ENCODE measurements at regions not wholly inside any gene's neighbourhood (a gene's known extent, or its start where the extent isn't known, plus 50 kb on each side); places are given as distances from the start of the nearest gene placed in this dataset.
"Not testable (repeated sequence)": the region's sequence is repeated elsewhere in the genome, so short reads cannot be mapped to it uniquely, and the experiment has no call there.

DNA sequence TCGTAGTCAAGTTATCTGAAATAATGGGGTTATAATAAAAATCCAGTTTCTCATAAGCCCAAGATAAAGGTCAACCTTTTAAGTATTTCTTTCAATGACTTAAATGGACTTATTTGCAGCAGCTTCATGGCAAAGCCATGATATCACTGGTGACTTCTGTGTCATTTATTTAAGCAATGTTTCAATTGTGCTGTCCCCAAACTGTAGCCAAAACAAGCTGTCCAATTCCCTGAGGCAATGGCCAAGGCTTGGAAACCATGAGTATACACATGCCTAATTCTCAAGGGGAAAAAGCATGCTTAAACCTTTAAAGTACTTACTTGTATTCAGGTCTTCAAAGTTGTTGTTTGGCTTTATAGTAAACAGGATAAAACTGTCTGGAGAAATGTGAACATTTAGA is 376.4 kb upstream of the TNC start:
- DNase-seq = no peak

DNA sequence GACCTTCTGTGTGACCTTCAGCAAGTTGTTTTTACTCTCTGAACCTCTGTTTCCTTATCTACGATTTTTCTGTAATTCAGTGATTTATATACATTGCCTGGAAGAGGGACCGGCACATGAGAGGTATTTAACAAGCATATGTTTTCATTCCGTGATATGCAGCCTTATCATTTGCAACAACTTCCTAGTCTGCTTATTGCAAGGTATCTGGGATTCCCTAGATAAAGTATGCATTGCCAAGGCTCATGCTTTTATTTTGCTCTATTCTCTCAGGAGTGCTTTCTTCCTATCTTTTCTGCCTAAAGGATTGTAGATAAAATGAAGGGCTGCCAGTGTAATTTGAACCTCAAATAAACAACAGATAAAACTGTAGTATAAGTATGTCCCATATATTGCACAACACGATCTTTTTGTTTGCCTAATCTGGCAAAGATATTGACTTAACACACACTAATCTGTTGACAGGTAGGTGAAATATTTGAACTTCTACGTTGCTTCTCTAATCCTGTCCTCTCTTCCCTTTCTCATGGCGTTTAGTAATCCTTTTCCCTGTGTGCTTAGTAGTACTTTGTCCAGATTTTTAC is 377.2 kb upstream of the TNC start:
- no peak for DNase-seq

DNA sequence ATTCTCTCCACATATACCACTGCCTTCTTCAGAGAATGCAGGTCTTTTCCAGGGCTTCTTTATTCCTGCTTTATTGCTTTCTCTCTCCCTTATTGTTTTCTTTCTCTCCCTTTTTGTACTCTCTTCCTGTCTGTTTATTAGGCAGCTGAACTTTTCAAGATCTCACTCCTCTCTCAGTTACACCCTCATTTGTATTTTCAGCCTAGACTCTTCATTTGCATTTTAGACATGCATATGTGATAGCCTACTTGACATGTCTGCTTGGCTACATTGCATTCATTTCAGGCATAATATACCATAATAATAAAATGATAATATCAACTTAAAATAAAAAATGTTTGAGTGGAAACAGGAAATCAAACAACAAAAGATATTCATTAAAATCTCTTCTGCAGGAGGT is 377.9 kb upstream of the TNC start:
- DNase-seq = no peak

DNA sequence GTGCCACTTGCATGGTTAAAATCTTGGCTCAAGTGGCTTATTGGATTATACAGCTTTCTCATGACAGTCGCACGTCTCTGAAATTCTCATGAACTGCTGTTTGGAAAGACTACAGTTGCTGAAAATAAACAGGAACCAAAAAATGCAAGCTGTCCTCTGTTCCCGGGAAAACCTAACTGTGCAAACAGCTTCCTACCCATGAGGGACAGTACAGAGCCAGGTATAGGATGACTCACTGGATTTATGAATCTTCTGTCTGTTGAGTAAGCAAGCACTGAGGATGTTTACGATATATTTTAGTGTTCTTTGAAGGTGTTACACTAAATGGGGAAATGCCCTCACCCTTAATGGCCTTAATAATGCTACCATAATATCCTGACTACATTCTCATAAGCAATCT is 380.3 kb upstream of the TNC start:
- DNase-seq = no peak

DNA sequence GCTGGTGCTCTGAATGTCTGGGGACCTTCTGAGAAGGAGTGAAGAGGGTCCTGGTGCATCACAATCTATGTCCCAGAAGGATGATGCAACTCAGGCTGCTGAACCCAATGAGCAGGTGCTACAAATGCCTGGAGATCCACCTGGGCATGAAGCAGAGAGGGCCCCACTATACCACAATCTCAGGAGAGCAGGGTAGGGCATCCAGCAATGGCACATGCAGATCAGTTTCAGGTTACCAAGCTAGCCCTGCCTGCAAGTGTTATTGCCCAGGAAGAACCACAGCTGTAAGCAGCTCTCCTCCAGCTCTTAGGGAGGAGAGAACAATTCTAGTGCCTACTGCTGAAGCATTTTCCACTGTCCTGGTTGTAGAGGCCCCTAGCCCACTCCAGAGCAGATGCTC is 389.2 kb upstream of the TNC start:
- peak; percentile 5 for DNase-seq

DNA sequence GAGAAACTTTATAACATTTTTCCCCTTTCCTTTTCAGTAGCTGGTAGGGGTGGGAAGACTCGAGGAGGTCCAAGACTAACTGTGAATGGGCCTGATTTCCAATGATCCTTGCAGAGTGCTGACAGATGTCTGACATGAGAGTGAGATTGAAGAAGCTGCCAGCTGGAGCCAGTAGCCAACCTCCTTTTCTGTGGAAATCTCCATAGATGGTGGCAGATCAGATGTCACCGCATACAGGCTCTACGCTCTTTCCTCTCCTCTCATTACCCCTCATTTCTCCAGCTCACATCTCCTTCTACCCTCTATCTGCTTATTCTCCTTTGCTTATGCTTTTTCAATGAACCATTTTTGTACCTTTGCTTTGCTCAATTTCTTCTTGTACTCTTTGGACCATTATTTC is 395.2 kb upstream of the TNC start:
- no peak for DNase-seq

DNA sequence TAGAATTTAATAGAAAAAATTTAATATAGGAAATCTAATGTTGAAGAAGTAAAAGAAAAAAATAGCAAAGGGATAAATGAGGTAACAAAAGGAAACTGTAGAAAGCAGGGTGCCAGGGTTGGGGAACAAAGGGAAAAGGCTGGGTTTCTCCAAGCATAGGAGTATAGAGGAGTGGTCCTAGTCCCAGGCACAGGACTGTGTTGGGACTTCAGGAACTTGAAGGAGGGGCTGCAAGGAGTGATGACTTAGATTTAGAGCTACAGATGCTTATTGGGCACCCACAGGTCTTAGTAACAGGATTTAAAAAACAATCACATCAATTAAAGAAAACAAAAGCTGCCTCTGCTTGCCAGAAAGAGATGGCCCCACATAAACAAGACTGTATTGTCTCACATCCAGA is 396.5 kb upstream of the TNC start:
- no peak for DNase-seq

DNA sequence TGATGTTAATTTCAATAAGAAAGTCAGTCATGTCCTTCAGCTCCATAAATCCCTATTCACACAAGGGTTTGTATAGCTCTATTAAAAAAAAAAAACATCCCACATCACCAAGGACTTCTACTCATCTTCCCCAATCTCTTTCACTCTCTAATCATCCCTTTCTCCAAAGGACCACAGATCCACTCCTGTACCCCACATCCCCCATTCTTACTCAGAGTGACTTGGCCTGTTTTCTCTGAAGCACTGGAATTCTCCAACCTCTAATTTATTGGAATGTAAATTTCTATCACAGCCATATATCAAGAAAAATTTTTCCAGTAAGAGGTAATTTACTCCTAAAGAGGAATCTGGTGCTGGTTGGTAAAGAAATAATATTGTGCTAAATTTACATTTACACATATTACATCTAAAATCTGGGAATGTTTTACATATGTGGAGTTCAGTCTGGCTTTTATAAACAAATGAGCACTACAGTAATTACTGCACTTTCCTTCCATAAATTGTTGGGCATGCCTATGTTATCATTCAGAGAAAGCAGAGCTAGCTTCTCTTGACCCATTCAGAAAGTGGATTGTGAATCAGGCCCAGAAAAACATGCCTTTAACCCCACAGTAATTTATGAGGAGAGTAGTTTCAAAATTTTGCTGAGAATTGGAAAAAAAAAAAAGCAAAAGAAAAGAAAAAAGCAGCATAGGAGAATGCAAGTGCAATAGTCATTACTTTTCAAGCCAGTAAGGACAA is 399.5 kb upstream of the TNC start:
- DNase-seq = no peak

DNA sequence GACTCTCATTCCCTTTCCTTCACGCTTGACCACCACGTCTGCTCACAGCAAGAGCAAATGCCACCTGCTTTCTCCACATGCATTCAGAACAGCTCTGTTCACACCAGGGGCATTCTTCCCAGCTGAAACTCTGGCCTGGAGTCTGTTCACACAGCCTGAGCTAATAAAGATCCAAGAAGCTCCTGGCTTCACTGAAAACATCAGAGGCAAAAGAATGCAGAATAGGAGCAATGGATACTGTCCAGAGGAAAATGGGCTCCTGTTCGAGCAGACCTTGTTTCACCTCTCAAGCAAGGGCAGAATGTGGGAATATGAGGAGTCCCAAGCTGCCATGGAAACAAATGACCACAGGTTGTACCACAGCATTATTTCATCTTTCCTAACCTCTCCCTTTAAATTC is 402.7 kb upstream of the TNC start:
- DNase-seq = no peak

DNA sequence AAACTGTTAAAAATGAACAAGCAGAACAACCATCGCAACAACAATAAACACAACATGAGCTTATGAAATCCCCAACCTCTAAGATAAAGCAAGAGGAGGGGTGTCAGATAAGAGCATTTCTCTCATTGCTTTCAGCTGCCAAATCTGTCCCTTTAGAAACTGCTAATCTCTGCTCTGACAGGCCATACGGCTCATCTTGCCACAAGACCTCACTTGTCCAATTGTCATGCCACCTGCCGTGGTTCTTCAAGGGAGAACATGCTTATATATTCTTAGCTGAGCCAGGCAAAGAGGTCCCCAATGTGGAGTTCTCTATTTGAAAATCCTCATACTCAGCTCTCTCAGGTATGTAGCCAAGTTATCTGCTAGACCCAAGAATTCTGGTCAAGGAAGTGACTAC is 405.0 kb upstream of the TNC start:
- DNase-seq = no peak

DNA sequence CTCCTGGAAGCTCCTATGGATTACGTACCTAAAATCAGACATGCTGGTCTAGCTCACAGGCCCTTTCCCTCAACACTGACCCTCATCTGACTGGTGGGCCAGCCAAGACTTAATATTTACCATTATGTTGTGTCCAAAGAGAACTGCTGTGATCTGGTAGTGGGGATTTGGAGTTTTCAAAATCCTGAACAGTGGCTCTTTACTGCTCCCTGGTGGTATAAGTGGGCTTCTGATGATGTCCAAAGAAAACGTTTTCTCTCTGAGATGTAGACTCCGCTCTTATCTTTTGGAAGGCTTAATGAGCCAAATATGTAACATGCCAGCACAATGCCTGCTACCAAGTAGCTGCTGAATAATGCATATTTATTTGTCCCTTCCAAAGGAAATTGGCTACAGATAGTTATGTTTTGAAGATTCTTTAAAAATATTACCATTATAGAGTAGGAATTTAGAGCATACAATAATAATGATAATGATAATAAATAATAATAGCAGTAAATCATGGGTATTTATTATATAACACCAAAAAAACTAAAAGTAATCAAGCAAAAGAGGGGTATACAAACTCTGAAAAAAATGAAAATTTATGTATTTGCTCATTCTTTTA is 406.6 kb upstream of the TNC start:
- peak; percentile 8 for DNase-seq

DNA sequence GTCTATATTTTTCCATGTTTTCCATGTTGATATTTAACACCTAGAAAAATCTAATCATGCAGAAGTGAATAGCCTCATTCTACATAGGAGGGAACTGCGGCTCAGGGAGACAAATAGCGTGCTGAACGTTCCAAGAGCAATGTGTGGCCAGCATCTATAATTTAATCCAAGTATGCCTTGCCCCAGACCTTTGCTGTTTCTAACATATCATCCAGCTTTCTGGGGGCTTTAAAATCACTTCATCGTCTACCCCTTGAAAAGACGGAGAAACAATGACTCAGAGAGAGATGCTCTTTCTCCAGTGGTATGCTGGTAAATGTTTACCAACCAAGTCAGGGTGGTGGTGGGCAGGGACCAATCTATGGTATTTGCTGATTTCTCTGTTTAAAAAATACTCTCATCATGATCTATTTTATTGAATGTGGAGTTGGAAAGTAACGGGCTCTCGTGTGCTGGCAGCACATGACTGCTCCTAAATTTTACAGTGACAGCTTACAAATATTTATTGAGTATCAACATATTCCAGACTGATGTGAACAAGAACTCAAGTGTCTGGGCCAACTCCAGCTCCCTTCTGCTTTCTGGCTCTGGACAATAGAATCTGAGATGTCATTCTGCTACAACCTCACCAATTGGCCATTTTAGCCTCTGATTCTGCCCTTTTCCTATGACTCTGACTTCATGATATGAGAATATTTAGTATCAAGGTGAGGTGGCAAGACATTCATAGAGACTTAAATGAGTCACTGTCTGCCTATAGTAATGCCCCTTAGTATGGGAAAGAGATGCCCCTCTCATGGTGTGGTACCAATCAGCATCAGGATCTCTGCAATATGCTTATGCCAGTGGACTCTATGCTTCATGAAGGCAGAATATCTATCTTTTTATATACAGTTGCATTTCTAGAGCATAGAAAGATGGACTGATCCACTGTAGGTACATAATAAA is 407.4 kb upstream of the TNC start:
- DNase-seq = no peak

DNA sequence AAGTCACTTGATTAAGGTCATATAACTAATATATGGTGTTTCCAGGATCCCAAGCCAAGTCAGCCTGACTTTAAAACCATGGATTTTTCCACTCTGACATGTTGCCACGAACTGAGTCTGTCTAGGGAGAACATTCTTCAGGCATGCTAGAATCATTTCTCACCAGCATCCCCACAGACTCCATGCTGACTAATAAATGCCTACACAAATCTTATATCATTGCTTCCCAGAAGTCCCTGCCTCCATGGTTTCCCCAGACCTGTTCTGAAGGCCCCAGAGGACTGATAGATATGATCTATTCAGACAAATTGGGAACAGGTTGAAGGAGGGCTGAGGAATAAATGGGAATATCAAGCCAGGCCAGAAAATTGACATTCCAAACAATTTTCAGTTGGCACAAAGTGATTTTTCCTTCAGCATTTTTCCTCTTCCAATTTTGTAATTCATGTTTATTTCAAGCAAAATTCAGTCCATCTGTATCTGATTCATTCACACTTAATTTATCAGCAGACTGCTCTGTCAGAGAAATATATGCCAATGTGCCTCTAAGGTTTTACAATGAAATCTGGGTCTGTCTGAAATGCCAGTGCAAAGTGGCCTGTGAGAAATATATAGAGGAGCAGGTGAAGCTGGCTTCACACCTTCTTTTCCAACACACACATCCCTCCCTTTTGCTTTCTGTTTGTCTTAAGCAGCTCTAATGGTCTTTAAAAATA is 413.6 kb upstream of the TNC start:
- DNase-seq = no peak

DNA sequence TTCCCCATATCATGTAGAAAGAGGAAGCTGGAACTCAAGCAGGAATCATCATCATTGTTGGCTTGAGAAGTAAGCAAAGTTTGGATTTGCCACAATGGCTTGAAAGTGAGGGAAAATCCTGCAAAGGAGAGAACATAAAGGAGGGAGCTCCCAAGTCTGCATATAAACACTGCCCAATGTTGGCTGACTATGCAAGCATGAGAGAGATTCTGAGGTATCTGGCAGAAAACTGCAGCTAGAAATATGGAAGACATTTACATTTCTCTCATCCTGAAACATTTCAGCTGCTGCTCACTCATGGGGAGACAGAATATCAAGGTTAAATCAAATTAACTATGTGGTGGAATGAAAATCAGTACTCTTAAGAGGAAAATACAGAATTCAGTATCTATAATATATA is 415.6 kb upstream of the TNC start:
- DNase-seq = no peak

DNA sequence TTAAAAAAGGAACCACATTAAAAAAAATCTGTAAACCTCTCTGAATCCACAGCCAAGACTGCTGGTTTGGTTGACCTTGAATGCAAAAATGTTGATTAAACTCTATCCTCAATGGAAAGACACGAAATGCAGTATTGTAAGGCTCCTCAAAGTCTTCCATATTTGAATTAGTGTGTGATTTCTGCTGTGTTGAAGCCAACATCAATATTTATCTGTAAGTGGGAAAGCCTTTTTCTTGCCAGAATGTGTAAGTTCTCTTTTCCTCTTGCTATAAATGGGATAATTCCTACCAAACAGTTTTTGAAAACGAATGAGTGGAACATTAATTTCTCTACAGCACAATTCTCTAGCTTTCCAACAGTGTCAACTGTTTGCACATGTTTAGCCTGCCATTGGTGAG is 422.1 kb upstream of the TNC start:
- no peak for DNase-seq

DNA sequence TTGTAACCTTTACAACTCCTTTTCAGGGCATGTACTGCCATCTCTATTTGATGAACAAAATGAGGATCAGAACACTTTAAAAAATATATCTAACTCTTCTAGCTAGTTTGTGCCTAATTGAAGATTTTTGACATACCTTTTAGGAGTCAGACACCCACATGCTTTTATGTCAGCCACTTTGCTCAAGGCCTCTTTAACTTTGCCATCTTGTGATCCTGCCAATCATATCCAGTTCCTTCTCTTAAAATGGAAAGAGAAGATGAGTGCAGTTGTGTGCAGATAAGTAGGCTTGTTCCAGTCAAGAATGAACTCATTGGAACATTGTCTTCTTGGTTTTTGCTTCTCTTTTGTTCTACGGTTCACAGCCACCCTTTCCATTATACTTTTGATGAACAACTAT is 425.6 kb upstream of the TNC start:
- no peak for DNase-seq

DNA sequence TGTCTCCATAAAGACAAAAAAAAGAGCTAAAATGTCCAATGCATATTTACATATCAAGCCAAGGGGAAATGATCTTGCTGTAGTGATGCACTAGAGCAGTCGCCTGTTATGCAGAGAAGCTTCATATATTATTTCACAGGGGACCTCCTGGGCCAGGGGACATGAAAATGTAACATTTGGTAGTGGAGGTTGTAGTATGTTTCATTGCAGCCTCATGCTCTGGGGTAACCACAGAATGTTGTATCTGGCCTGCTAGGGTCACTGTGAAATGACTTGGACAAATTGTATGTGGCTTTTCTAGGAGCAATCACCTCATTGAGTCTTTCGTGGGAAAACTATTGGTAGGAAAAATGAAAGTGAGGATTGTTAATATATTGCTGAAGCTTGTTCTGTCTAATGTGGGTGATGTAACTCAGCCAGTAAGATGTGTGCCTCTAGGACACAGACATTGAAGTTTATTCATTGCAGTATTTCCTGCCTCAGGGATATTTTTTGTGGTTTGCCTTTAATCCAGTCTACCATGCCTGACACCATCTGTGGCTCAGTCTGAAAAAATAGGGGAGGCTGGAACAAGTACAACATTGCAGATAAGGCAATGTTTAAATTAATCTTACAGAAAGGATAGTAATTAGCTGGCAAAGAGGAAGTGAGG is 430.8 kb upstream of the TNC start:
- DNase-seq = no peak

DNA sequence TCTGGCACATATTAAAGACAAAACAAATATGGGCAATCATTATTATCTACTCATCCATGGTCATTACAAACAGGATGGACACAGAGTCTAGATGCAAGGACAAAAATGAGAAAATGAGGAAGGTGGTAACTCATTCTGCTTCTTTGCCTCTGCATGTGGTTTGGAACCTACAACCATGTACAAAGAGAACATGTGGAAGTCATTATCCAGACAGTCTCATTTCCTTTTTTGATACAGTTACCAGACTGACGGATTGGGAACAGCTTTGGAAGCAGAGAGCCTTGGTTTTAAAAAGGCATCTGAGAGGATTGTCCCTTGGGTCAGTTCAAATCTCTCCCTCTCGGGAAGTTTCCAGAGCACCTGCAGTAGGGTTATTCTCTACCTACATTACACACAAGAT is 433.4 kb upstream of the TNC start:
- no peak for DNase-seq

DNA sequence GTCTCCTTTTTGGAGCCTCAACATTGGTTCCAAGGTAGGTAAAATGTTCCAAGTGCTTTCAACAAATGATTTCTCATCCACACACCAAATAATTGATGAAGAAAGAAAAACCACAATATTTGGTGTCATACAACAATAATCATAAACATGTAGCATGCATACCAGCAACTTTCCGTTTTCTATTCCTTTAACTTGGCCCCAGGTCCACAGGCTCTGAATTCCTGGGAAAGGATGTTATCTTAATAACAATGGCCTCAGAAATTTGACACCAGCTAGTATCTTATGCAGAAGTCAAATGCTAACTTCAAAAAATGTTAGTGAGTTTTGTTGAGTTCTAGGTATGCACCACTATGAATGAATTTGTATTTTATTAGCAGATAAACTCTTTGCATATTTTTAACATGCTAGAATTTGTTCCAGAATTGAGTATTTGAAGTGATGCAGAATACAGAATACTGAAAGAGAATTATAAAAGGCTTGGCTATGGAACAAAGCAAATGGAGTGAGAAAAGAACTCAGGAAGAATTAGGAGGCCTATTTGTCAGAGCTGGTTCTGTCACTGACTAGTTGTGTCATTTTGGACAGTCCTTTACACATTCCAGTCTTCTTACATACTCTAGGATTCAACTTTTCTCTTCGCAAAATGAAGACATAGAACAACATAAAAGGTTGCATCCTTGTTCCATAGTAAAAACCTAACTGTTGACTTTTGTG is 435.3 kb upstream of the TNC start:
- no peak for DNase-seq

DNA sequence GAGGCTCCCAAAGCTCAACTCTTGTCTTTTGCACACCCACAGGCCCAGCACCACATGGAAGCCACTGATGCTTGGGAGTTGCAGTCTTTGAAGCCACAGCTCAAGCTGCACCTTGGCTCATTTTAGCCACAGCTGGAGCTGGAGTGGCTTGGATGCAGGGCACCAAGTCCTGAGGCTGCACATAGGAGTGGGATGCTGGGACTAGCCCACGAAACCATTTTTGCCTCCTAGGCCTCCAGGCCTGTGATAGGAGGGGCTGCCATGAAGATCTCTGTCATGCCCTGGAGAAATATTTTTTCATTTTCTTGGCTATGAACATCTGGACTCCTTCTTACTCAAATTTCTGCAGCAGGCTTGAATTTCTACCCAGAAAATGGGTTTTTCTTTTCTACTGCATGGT is 438.5 kb upstream of the TNC start:
- DNase-seq = no peak

DNA sequence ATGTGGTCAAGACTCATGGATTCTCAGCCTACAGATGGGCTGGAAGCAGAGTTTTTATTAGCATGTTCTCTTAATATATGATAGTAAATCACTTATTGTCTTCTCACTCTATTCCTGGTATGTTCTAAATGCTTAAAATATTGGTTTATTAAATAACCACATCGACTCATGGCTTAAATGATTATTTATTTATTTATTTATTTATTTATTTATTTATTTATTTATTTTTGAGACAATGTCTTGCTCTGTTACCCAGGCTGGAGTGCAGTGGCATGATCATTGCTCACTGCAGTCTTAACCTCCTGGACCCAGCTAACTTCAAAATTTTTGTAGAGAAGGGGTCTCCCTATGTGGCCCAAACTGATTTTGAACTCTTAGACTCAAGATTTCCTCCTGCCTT is 457.2 kb upstream of the TNC start:
- no peak for DNase-seq

DNA sequence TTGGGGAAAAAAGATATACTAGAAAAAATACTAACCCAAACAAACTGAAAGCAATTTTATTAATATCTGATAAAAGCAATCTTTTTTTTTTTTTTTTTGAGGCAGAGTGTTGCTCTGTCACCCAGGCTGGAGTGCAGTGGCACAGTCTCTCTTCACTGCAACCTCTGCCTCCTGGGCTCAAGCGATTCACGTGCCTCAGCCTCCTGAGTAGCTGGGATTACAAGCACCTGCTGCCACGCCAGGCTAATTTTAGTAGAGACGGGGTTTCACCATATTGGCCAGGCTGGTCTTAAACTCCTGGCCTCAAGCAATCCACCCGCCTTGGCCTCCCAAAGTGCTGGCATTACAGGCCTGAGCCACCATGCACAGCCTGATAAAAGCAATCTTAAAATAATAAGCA is 467.5 kb upstream of the TNC start:
- not testable (repeated sequence) for DNase-seq
